ENCODE measurements at regions not wholly inside any gene's neighbourhood (a gene's known extent, or its start where the extent isn't known, plus 50 kb on each side); places are given as distances from the start of the nearest gene placed in this dataset.

- Histone ChIP-seq H3K79me2 (ENCODE audit: control insufficient read depth, insufficient read depth, low read length) (no peaks in the 10 kb centered on the region), H3K9ac (ENCODE audit: insufficient read depth in 1 of 2, low read depth in 2 of 2, low read length in 2 of 2) (no peak overlapping the region), H3K27me3 (ENCODE audit: control insufficient read depth in 2 of 2, insufficient read depth in 2 of 2, low read length in 2 of 2) (no peaks in the 10 kb centered on the region), H3K36me3 (ENCODE audit: control insufficient read depth, insufficient read depth, low read length) (no peaks in the 10 kb centered on the region), H3K9me3 (replicated peaks; ENCODE audit: control insufficient read depth, insufficient read depth, low read depth, low read length) (no peaks in the 10 kb centered on the region), H4K20me1 (replicated peaks; ENCODE audit: control insufficient read depth, insufficient read depth, low read length) (no peaks in the 10 kb centered on the region), H3K9me1 (ENCODE audit: control insufficient read depth, insufficient read depth, low read length) (no peaks in the 10 kb centered on the region), H2AFZ (ENCODE audit: low read depth, low read length) (no peak overlapping the region), H3K4me3 (no peak overlapping the region), H3K27ac (ENCODE audit: extremely low read depth, low read depth, low read length) (no peak overlapping the region), H3K4me2 (ENCODE audit: insufficient read depth, low read length) (no peak overlapping the region), H3K4me1 (replicated peaks in 1 of 2; ENCODE audit: control insufficient read depth in 2 of 2, insufficient read depth in 2 of 2, low read length in 2 of 2) (no peaks in the 10 kb centered on the region)
- ChIA-PET CTCF (ENCODE audit: low intra/inter-chr PET ratio) (no interaction called here), POLR2A (no interaction called here)
- FAIRE-seq = no peak
- 0% methylated on average over 3 of the region's 5 CpGs for WGBS (ENCODE audit: insufficient coverage, low coverage, missing lambda C conversion rate)
- no peak for ATAC-seq
- DNase-seq (ENCODE audit: extremely low read depth in 1 of 4, low spot score in 3 of 4) = no peak
- TF ChIP-seq PML (IDR thresholded peaks at IDR 0.05; ENCODE audit: low read length) (no peak), STAT5B (CRISPR knock-in tag; IDR thresholded peaks at IDR 0.05) (no peak), PCBP1 (IDR thresholded peaks at IDR 0.05; ENCODE audit: low read depth, low read length, poor library complexity, severe bottlenecking) (no peak), CHCHD3 (CRISPR knock-in tag; IDR thresholded peaks at IDR 0.05) (no peak), ILK (tag; IDR thresholded peaks at IDR 0.05; ENCODE audit: borderline replicate concordance, low read depth) (no peak), SLC30A9 (CRISPR knock-in tag; IDR thresholded peaks at IDR 0.05) (no peak), NKRF (IDR thresholded peaks at IDR 0.05; ENCODE audit: borderline replicate concordance) (no peak), ZNF3 (CRISPR knock-in tag; IDR thresholded peaks at IDR 0.05) (no peak), CXXC5 (CRISPR knock-in tag; IDR thresholded peaks at IDR 0.05) (no peak), FOSL1 (tag; conservative IDR thresholded peaks at IDR 0.05) (no peak), POLR3G (IDR thresholded peaks at IDR 0.05; ENCODE audit: extremely low read depth, insufficient read length, insufficient replicate concordance) (no peak), IRF9 (tag; IDR thresholded peaks at IDR 0.05) (no peak), ZKSCAN1 (IDR thresholded peaks at IDR 0.05; ENCODE audit: low read depth, low read length) (no peak), ZFP1 (CRISPR knock-in tag; IDR thresholded peaks at IDR 0.05) (no peak)
- in situ Hi-C loops (cut with MboI) = no loop called here
- intact Hi-C loops (cut with micrococcal nuclease) = no loop called here
- no TSS peak for BruUV-seq (replicated peaks)
Observed at GRCh38 chr3:109944836-109945235, 607.5 kb upstream of the DPPA4 start.

Measured in K562 (cell line).